HEK293 (cell line): ENCODE measurements at regions not wholly inside any gene's neighbourhood (a gene's known extent, or its start where the extent isn't known, plus 50 kb on each side); places are given as distances from the start of the nearest gene placed in this dataset.

Source experiments
- INSM2 ChIP-seq: fragments of 450-650 bp; formaldehyde crosslinking; IDR thresholded peaks from 2 replicates; pipeline ENCODE4 v1.5.1; 2016; ENCODE audit warnings: missing biosample characterization, missing genetic modification characterization
- KLF1 ChIP-seq: fragments of 450-650 bp; formaldehyde crosslinking; IDR thresholded peaks from 2 replicates; pipeline ENCODE4 v1.5.1; 2016; ENCODE audit warnings: missing biosample characterization, missing genetic modification characterization
- MEIS1 ChIP-seq: sonication (generic); formaldehyde crosslinking; IDR thresholded peaks from 2 replicates; pipeline ENCODE4 v1.8.1; 2022; ENCODE audit warnings: missing genetic modification reagents, mild to moderate bottlenecking, borderline replicate concordance
- OVOL3 ChIP-seq: fragments of 450-650 bp; formaldehyde crosslinking; IDR thresholded peaks from 2 replicates; pipeline ENCODE4 v1.5.1; 2016; ENCODE audit warnings: missing biosample characterization, missing genetic modification characterization
- SETDB1 ChIP-seq: IDR thresholded peaks from one replicate; pipeline ENCODE4 v1.6.1; 2017; ENCODE audit warnings: mild to moderate bottlenecking, low read length, moderate library complexity, mixed read lengths; ENCODE audit not compliant: insufficient read length
- SP7 ChIP-seq: fragments of 450-650 bp; formaldehyde crosslinking; IDR thresholded peaks from 2 replicates; pipeline ENCODE4 v1.5.1; 2016; ENCODE audit warnings: missing biosample characterization, missing genetic modification characterization
- TCF7L2 ChIP-seq: IDR thresholded peaks from 2 replicates; pipeline ENCODE4 v1.6.1; 2011; ENCODE audit warnings: low read depth, mild to moderate bottlenecking, inconsistent platforms, low read length, moderate library complexity, borderline replicate concordance
- ZFP3 ChIP-seq: fragments of 450-650 bp; formaldehyde crosslinking; IDR thresholded peaks from 2 replicates; pipeline ENCODE4 v1.5.1; 2016; ENCODE audit warnings: low read depth, missing biosample characterization, missing genetic modification characterization
- ZNF114 ChIP-seq: fragments of 450-650 bp; formaldehyde crosslinking; IDR thresholded peaks from 2 replicates; pipeline ENCODE4 v1.5.0; 2017; ENCODE audit warnings: missing biosample characterization, missing genetic modification characterization
- ZNF146 ChIP-seq: fragments of 450-650 bp; formaldehyde crosslinking; IDR thresholded peaks from 2 replicates; pipeline ENCODE4 v1.5.1; 2016; ENCODE audit warnings: missing biosample characterization, missing genetic modification characterization
- ZNF169 ChIP-seq: fragments of 450-650 bp; formaldehyde crosslinking; IDR thresholded peaks from 2 replicates; pipeline ENCODE4 v1.5.1; 2016; ENCODE audit warnings: missing biosample characterization, missing genetic modification characterization
- ZNF175 ChIP-seq: fragments of 450-650 bp; formaldehyde crosslinking; IDR thresholded peaks from 2 replicates; pipeline ENCODE4 v1.5.1; 2016; ENCODE audit warnings: missing biosample characterization, missing genetic modification characterization
- ZNF202 ChIP-seq: fragments of 450-650 bp; formaldehyde crosslinking; IDR thresholded peaks from 2 replicates; pipeline ENCODE4 v1.5.1; 2016; ENCODE audit warnings: missing biosample characterization, missing genetic modification characterization, borderline replicate concordance
- ZNF214 ChIP-seq: fragments of 450-650 bp; formaldehyde crosslinking; IDR thresholded peaks from 2 replicates; pipeline ENCODE4 v1.5.1; 2017; ENCODE audit warnings: missing biosample characterization, mild to moderate bottlenecking, missing genetic modification characterization, borderline replicate concordance
- ZNF221 ChIP-seq: fragments of 450-650 bp; formaldehyde crosslinking; IDR thresholded peaks from 2 replicates; pipeline ENCODE4 v1.5.1; 2017; ENCODE audit warnings: missing biosample characterization, missing genetic modification characterization, borderline replicate concordance
- ZNF26 ChIP-seq: fragments of 450-650 bp; formaldehyde crosslinking; IDR thresholded peaks from 2 replicates; pipeline ENCODE4 v1.5.1; 2016; ENCODE audit warnings: missing biosample characterization, missing genetic modification characterization
- ZNF280C ChIP-seq: fragments of 450-650 bp; formaldehyde crosslinking; IDR thresholded peaks from 2 replicates; pipeline ENCODE4 v1.5.1; 2016; ENCODE audit warnings: missing biosample characterization, missing genetic modification characterization
- ZNF324 ChIP-seq: fragments of 450-650 bp; formaldehyde crosslinking; IDR thresholded peaks from 2 replicates; pipeline ENCODE4 v1.5.1; 2016; ENCODE audit warnings: missing biosample characterization, missing genetic modification characterization
- ZNF366 ChIP-seq: fragments of 450-650 bp; formaldehyde crosslinking; conservative IDR thresholded peaks from 2 replicates; pipeline ENCODE4 v1.5.1; 2016; ENCODE audit warnings: missing biosample characterization, missing genetic modification characterization
- ZNF426 ChIP-seq: fragments of 450-650 bp; formaldehyde crosslinking; IDR thresholded peaks from 2 replicates; pipeline ENCODE4 v1.5.1; 2017; ENCODE audit warnings: missing biosample characterization, missing genetic modification characterization, mild to moderate bottlenecking, inconsistent platforms, moderate library complexity
- ZNF664 ChIP-seq: fragments of 450-650 bp; formaldehyde crosslinking; IDR thresholded peaks from 2 replicates; pipeline ENCODE4 v1.5.1; 2016; ENCODE audit warnings: missing biosample characterization, missing genetic modification characterization
- ZNF707 ChIP-seq: fragments of 450-650 bp; formaldehyde crosslinking; IDR thresholded peaks from 2 replicates; pipeline ENCODE4 v1.5.1; 2016; ENCODE audit warnings: missing biosample characterization, missing genetic modification characterization
- ZNF747 ChIP-seq: fragments of 450-650 bp; formaldehyde crosslinking; IDR thresholded peaks from 2 replicates; pipeline ENCODE4 v1.5.1; 2016; ENCODE audit warnings: missing biosample characterization, missing genetic modification characterization
- ZNF830 ChIP-seq: fragments of 450-650 bp; IDR thresholded peaks from 2 replicates; pipeline ENCODE4 v1.5.0; 2018; ENCODE audit warnings: missing biosample characterization, missing genetic modification characterization, low read depth, mild to moderate bottlenecking, moderate library complexity
- TF ChIP-seq, protein P1 (sequence below): fragments of 450-650 bp; formaldehyde crosslinking; IDR thresholded peaks from 2 replicates; pipeline ENCODE4 v1.5.1; 2016; ENCODE audit warnings: missing biosample characterization, missing genetic modification characterization
- TF ChIP-seq, protein P2 (sequence below): fragments of 450-650 bp; formaldehyde crosslinking; optimal IDR thresholded peaks from 2 replicates; pipeline ENCODE3; 2016; ENCODE audit warnings: missing biosample characterization, mild to moderate bottlenecking, missing genetic modification characterization
- TF ChIP-seq, protein P3 (sequence below): fragments of 450-650 bp; formaldehyde crosslinking; IDR thresholded peaks from 2 replicates; pipeline ENCODE4 v1.5.1; 2016; ENCODE audit warnings: missing biosample characterization, missing genetic modification characterization
- TF ChIP-seq, protein P4 (sequence below): fragments of 450-650 bp; formaldehyde crosslinking; IDR thresholded peaks from 2 replicates; pipeline ENCODE4 v1.5.1; 2017; ENCODE audit warnings: missing biosample characterization, mild to moderate bottlenecking, missing genetic modification characterization, moderate library complexity

DNA sequence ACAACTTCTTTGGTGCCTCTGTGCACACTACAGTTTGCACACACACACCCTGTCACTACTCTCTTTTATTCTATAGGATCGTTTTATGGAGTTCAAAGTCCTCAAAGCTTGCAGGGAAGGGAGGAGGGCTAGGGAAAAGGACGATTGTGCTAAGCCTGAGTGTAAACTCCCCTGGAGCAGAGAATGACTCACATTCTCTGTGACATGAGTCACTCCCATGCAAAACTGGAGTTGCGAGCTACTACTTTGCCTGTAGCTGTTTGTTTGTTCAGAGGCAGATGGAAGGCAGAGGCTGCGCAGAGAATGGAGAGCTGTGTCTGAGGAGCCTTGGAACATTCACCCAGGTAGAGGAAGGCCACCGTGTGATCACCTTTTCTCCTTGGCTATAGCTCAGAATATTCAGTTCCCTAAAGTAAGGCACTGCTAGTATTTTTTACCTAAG is 80.5 kb upstream of the MBNL2 start (continued):
- TF ChIP-seq ZNF830 (tag by site-specific recombination) = no peak
- no peak for TF ChIP-seq ZNF664 (tag by site-specific recombination)
- TF ChIP-seq, protein P1, sequence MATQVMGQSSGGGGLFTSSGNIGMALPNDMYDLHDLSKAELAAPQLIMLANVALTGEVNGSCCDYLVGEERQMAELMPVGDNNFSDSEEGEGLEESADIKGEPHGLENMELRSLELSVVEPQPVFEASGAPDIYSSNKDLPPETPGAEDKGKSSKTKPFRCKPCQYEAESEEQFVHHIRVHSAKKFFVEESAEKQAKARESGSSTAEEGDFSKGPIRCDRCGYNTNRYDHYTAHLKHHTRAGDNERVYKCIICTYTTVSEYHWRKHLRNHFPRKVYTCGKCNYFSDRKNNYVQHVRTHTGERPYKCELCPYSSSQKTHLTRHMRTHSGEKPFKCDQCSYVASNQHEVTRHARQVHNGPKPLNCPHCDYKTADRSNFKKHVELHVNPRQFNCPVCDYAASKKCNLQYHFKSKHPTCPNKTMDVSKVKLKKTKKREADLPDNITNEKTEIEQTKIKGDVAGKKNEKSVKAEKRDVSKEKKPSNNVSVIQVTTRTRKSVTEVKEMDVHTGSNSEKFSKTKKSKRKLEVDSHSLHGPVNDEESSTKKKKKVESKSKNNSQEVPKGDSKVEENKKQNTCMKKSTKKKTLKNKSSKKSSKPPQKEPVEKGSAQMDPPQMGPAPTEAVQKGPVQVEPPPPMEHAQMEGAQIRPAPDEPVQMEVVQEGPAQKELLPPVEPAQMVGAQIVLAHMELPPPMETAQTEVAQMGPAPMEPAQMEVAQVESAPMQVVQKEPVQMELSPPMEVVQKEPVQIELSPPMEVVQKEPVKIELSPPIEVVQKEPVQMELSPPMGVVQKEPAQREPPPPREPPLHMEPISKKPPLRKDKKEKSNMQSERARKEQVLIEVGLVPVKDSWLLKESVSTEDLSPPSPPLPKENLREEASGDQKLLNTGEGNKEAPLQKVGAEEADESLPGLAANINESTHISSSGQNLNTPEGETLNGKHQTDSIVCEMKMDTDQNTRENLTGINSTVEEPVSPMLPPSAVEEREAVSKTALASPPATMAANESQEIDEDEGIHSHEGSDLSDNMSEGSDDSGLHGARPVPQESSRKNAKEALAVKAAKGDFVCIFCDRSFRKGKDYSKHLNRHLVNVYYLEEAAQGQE (tag by site-specific recombination) = no peak
- peak; percentile 81 for TF ChIP-seq SP7 (tag by site-specific recombination)
- no peak for TF ChIP-seq MEIS1
- 0 out of 2 replicates have a peak, but pooled peaks have one; percentile 52 for TF ChIP-seq INSM2 (tag by site-specific recombination)
- TF ChIP-seq, protein P2, sequence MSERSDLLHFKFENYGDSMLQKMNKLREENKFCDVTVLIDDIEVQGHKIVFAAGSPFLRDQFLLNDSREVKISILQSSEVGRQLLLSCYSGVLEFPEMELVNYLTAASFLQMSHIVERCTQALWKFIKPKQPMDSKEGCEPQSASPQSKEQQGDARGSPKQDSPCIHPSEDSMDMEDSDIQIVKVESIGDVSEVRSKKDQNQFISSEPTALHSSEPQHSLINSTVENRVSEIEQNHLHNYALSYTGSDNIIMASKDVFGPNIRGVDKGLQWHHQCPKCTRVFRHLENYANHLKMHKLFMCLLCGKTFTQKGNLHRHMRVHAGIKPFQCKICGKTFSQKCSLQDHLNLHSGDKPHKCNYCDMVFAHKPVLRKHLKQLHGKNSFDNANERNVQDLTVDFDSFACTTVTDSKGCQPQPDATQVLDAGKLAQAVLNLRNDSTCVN (tag by site-specific recombination) = no peak
- TF ChIP-seq ZNF707 (tag by site-specific recombination) = no peak
- TF ChIP-seq ZNF747 (tag by site-specific recombination) = no peak
- no peak for TF ChIP-seq ZNF169 (tag by site-specific recombination)
- TF ChIP-seq ZNF280C (tag by site-specific recombination) = no peak
- TF ChIP-seq ZNF221 (tag by site-specific recombination) = no peak
- no peak for TF ChIP-seq ZNF214 (tag by site-specific recombination)
- no peak for TF ChIP-seq KLF1 (tag by site-specific recombination)
- TF ChIP-seq ZNF146 = no peak
- TF ChIP-seq, protein P3, sequence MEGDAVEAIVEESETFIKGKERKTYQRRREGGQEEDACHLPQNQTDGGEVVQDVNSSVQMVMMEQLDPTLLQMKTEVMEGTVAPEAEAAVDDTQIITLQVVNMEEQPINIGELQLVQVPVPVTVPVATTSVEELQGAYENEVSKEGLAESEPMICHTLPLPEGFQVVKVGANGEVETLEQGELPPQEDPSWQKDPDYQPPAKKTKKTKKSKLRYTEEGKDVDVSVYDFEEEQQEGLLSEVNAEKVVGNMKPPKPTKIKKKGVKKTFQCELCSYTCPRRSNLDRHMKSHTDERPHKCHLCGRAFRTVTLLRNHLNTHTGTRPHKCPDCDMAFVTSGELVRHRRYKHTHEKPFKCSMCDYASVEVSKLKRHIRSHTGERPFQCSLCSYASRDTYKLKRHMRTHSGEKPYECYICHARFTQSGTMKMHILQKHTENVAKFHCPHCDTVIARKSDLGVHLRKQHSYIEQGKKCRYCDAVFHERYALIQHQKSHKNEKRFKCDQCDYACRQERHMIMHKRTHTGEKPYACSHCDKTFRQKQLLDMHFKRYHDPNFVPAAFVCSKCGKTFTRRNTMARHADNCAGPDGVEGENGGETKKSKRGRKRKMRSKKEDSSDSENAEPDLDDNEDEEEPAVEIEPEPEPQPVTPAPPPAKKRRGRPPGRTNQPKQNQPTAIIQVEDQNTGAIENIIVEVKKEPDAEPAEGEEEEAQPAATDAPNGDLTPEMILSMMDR = no peak
- no peak for TF ChIP-seq SETDB1
- no peak for TF ChIP-seq TCF7L2
- TF ChIP-seq ZNF426 = no peak
- TF ChIP-seq ZNF324 (tag by site-specific recombination) = peak; percentile 35; the same call in 1 of the 2 replicates
- no peak for TF ChIP-seq ZNF175 (tag by site-specific recombination)
- peak; percentile 80 for TF ChIP-seq ZNF366 (tag by site-specific recombination)
- no peak for TF ChIP-seq OVOL3 (tag by site-specific recombination)
- TF ChIP-seq ZNF26 = no peak
- no peak for TF ChIP-seq ZNF202 (tag by site-specific recombination)
- TF ChIP-seq, protein P4, sequence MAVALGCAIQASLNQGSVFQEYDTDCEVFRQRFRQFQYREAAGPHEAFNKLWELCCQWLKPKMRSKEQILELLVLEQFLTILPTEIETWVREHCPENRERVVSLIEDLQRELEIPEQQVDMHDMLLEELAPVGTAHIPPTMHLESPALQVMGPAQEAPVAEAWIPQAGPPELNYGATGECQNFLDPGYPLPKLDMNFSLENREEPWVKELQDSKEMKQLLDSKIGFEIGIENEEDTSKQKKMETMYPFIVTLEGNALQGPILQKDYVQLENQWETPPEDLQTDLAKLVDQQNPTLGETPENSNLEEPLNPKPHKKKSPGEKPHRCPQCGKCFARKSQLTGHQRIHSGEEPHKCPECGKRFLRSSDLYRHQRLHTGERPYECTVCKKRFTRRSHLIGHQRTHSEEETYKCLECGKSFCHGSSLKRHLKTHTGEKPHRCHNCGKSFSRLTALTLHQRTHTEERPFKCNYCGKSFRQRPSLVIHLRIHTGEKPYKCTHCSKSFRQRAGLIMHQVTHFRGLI (tag by site-specific recombination) = no peak
- no peak for TF ChIP-seq ZNF114 (tag by site-specific recombination)
- TF ChIP-seq ZFP3 (tag by site-specific recombination) = no peak
